ENCODE measurements at regions not wholly inside any gene's neighbourhood (a gene's known extent, or its start where the extent isn't known, plus 50 kb on each side); places are given as distances from the start of the nearest gene placed in this dataset.
"Not testable (repeated sequence)": the region's sequence is repeated elsewhere in the genome, so short reads cannot be mapped to it uniquely, and the experiment has no call there.

DNA sequence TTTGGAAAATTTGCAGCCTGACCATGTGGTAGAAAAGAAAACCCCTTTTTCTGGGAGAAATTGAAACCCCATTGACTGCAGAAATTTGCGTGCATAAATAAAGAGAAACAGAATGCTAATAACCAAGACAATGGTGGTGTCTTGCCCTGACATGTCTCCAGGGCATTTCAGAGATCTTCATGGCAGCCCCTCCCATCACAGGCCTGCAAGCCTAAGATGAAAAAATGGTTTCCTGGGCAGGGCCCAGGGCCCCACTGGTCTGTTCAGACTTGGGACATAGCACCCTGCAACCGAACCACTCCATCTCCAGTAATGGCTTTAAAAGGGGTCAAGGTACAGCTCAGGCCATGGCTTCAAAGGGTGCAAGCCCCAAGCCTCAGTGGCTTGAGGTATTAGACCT, 71.6 kb upstream of the SGIP1 start:
- no peak for DNase-seq

DNA sequence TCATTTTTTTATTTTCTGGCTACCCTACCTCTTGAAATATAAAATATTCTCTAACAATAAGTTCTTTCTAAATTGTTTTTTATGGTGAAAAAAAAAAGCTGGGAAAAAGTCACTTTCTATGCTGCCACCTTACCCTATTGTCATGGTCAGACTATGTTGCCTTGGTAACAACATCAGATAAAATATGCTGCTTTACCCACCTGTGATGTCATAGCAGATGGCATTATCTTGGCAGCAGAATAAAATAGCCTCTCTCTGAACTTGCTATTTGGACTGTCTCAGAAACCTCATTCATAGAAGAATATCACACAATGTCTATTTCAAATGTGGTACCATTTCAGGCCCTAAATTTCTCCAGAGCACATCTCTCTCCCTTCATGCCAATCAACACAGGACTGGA, 69.6 kb upstream of the SGIP1 start:
- DNase-seq, result no peak

DNA sequence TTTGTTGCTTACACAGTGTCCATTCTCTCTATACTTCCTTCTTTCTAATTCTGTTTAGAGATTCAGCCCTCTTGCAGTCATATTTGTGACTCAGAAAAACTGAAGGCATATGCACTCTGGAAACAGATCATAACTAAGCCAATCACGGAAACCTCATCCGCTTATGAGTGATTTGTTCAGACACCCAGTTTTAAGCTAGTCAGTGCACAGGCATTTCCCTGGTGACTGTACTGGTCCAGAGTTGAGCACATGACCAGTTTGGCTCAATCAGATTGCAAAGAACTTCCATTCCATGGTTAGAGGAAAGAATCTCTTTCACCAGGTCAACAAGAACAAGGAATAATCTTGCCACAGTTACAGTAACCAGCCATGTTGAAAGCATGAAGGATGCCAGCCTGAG, 69.2 kb upstream of the SGIP1 start:
- DNase-seq, result no peak

DNA sequence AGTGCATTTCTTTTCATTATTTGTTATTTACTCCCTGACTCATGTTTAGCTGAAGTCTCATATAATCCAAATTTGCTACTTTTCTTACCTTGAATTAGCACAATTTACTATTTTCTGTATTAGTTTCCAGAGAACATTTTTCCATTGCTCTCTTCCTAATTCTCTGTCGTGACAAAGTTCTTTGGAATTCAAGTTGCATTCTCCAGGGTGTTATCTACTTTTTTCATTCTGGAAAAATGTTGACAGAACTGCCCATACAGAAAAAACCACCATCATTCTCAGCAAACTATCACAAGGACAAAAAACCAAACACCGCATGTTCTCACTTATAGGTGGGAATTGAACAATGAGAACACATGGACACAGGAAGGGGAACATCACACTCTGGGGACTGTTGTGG, 67.3 kb upstream of the SGIP1 start:
- DNase-seq, result not testable (repeated sequence)

DNA sequence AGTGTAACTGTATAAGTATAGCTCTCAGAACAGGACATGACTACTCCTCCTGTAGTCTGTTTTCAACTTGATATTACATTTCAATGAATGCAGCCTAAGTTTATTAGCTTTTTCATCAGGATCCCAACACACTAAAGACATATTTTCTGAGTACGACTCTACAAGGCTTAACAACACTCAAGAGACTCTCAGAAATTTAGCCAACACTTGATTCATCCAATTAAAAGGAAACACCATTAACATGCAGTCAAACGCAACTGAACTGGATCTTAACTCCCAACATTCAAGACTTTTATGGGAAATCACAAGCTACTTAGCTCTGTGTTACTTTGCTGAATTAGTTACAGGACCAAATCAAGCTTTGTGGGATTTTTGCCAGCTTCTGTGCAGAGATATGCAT, 65.2 kb upstream of the SGIP1 start:
- no peak for DNase-seq

DNA sequence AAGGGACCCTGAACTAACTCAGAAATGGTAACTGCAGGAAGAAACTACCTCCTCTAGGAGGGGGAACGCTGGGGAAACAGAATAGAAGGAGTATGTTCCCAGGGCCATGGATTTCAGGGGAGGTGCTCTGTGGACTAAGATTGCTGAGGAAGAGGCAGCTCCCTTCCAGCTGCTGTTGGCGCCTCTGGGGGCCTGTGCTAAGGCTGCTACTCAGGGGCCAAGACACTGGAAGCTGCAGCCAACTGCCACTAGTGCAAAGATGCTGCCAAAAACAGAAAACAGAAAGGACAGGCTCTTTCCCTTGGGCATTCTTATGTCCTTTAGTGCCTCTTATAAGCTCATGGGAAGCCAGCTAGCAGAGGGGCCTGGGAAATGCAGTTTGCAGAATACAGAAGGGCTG, 58.0 kb upstream of the SGIP1 start:
- no peak for DNase-seq

DNA sequence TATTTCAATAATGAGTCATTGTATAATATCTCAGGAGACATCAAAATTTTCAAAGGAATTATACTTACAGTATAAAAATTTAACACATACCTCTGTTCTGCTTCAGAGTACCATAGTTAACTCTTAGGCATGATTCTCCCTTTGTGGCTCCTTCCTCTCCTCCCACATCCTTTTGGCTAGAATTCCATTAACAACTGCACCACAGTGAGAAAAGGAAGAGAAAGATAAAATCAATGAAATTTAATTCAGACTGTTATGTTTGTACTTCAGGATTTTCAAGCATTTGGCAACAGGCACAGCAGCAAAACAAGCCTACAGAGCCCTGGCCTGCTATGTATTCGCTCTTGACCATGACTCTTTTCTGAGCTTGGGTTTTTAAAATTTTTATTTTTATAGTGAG, 57.2 kb upstream of the SGIP1 start:
- no peak for DNase-seq

DNA sequence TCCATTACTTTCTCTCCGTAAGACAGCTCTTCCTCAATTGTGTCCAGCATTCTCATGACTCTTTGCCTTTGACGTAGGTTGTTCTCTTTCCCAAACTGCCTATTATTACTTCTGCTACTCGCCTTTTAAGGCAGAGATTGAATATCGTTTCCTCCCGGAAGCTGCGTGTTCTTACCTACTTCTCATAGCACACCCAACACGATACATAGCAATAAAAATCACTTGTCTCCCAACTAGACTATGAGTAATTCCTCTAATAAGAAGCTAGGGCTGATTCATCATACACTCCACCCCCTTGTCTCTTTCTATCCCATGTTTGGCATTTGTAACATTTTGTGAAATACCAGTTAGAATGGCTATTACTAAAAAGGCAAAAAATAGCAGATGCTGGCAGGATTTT, 55.8 kb upstream of the SGIP1 start:
- no peak for DNase-seq

DNA sequence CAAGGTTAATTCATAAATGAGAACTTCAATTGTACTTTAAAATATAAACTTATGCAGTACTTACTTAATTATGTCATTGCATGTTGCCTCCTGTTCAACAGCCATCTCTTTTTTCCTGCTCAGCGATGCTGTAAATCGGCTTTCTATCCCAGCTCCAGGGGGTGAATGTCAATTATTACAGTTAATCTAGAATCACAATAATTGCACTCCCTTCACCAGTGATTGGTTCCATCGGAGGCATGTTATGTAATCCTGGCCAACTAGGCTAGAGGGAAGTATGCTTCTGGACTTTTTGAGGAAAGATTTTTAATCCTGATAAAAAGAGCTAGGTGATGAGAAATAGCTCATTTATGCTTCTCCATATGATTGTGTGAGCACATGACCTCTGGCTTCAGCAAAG, 53.8 kb upstream of the SGIP1 start:
- no peak for DNase-seq

DNA sequence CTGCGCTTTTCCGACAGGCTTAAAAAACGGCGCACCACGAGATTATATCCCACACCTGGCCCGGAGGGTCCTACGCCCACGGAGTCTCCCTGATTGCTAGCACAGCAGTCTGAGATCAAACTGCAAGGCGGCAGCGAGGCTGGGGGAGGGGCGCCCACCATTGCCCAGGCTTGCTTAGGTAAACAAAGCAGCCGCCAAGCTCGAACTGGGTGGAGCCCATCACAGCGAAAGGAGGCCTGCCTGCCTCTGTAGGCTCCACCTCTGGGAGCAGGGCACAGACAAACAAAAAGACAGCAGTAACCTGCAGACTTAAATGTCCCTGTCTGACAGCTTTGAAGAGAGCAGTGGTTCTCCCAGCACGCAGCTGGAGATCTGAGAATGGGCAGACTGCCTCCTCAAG, 52.7 kb upstream of the SGIP1 start:
- peak; percentile 37 for DNase-seq

All from NCI-H510A (cell line).